ENCODE measurements at regions not wholly inside any gene's neighbourhood (a gene's known extent, or its start where the extent isn't known, plus 50 kb on each side); places are given as distances from the start of the nearest gene placed in this dataset.

DNA sequence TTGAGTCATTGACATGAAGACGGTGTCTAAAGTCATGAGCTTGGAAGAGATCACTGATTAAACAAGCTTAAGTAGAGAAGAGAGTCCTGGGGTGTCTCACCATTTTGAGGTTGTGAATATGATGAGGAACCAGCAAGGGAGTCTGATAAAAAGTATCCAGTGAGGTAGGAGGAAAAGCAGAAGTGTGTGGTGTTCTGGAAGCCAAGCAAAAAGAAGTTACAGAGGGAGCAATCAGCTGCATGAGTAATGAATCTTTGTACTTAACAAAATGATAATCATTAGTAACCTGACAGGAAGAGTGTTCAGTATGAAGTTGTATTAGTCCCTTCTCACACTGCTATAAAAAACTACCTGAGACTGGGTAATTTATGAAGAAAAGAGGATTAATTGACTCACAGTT, 131.3 kb downstream of the C11orf87 start:
- H3K4me1 Mint-ChIP-seq, result no peaks in the 10 kb centered on the region
- intact Hi-C loops (cut with micrococcal nuclease), result no loop called here
- DNase-seq, result no peak
- ChIA-PET CTCF (no interaction called here), POLR2A (no interaction called here)
- no peak overlapping the region for H3K27ac Mint-ChIP-seq
- H3K4me3 Mint-ChIP-seq, result no peak overlapping the region
- H3K36me3 Mint-ChIP-seq (ENCODE audit: low read depth), result no peaks in the 10 kb centered on the region
- H3K9me3 Mint-ChIP-seq, result peaks cover 7% of the 10 kb centered on the region
- TF ChIP-seq CTCF (IDR thresholded peaks at IDR 0.05), result no peak
- H3K27me3 Mint-ChIP-seq, result no peaks in the 10 kb centered on the region
- no peak for ATAC-seq (ENCODE audit: low read depth)

DNA sequence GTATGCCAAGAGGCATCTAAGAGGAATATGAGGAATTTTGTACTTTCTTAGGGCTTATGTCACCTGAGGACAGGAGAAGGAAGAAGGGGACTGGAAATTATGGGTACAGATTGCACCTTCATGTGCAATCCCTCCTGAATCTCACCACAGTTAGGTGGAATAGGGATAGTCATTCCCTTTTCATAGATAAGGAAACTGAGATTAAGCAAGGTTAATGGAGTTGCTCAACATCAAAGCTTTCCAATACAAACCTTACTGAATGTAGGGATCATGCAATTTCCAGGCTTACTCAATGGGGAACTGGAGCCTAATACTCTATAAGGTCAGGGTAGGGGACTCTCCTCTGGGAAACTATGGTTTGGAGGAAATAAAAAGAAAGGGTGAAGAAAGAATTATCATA, 133.0 kb downstream of the C11orf87 start:
- peaks cover 12% of the 10 kb centered on the region for H3K9me3 Mint-ChIP-seq
- no peak for TF ChIP-seq CTCF (IDR thresholded peaks at IDR 0.05)
- no peaks in the 10 kb centered on the region for H3K36me3 Mint-ChIP-seq (ENCODE audit: low read depth)
- POLR2A ChIA-PET, result no interaction called here
- intact Hi-C loops (cut with micrococcal nuclease), result no loop called here
- H3K27me3 Mint-ChIP-seq, result no peaks in the 10 kb centered on the region
- no peak overlapping the region for H3K4me3 Mint-ChIP-seq
- no peak for DNase-seq
- H3K27ac Mint-ChIP-seq, result no peak overlapping the region
- ATAC-seq (ENCODE audit: low read depth), result no peak
- CTCF ChIA-PET, result no interaction called here
- no peaks in the 10 kb centered on the region for H3K4me1 Mint-ChIP-seq

DNA sequence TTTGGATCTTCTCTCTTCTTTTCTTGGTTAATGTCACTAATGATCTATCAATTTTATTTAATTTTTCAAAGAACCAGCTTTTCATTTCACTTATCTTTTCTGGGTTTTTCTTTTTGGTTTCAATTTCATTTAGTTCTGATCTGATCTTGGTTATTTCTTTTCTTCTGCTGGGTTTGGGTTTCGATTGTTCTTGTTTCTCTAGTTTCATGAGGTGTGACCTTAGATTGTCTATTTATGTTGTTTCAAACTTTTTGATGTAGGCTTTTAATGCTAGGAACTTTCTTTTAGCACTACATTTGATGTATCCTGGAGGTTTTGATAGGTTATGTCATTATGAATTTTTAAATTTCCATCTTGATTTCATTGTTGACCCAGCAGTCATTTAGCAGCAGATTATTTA, 142.3 kb downstream of the C11orf87 start:
- intact Hi-C loops (cut with micrococcal nuclease), result no loop called here
- Mint-ChIP-seq H3K36me3 (ENCODE audit: low read depth) (no peaks in the 10 kb centered on the region), H3K4me3 (no peak overlapping the region), H3K27me3 (peaks cover 2% of the 10 kb centered on the region), H3K9me3 (peaks cover 4% of the 10 kb centered on the region), H3K27ac (no peak overlapping the region), H3K4me1 (no peaks in the 10 kb centered on the region)
- ChIA-PET POLR2A (no interaction called here), CTCF (no interaction called here)
- no peak for TF ChIP-seq CTCF (IDR thresholded peaks at IDR 0.05)
- DNase-seq, result no peak
- no peak for ATAC-seq (ENCODE audit: low read depth)

DNA sequence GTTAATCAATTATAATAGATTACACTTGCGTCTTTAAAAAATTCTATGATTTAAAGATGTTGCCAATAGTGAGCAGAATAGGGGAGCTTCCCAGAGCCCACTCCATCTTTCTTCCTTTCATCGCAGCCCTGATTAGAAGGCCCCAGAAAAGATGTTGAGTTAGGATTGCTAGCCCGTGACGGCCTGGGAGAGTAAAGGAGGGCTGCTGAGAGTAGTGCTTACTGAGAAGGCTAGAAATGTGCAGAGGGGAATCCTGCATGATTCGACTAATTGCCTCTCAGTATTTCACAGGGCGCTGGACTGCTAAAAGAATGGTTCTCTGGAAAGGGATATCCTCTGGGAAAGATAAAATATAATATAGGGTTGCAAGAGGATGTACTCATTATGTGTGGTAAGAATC, 160.5 kb downstream of the C11orf87 start:
- intact Hi-C loops (cut with micrococcal nuclease), result no loop called here
- TF ChIP-seq CTCF (IDR thresholded peaks at IDR 0.05), result no peak
- ATAC-seq (ENCODE audit: low read depth) (no peak), DNase-seq (no peak)
- Mint-ChIP-seq H3K4me3 (no peak overlapping the region), H3K4me1 (no peaks in the 10 kb centered on the region), H3K27me3 (no peaks in the 10 kb centered on the region), H3K36me3 (ENCODE audit: low read depth) (no peaks in the 10 kb centered on the region), H3K9me3 (peaks cover 2% of the 10 kb centered on the region), H3K27ac (no peak overlapping the region)
- POLR2A ChIA-PET, result no interaction called here
- CTCF ChIA-PET, result no interaction called here

DNA sequence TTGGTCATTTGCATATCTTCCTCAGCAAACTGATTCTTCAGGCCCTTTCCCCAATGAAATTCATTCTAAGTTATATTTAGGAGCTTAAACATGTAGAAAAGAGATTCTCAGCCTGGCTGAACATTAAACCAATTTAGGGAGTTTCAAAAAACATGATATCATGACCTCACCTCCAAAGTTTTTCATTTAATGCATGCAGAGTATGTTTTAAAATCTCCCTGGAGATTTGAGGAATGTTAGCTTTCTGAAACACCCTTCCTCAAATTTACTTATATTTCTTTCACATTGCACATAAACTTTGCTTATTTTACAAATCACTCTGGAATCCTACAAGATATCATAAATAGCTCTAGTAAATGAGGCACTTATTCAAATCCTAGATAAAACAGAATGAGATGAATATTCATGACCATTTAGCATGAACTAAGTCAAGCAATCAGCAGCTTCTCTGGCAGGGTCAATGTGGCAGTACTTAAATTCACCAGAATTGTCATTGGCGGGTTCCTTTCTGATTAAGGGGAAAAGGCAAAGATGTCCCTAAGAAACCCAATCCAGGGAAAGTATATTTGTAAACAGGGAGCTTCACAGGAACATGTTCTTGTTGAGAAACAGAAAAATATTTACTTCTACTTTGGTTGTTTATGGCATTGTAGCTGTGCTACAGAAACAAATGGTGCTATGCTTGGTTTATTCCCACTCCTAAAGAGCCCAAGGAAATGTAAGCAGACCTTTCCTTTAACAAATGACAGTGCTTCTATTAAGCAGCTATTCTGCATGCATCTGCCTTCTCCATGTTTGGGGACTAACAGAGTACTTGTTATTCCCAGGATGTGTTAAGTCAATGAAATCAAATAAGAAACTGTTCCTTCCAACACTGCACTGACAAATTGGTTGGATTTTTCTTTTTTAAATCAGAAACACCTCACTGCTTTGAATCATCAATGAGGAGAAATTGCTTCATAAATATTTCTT, 162.3 kb downstream of the C11orf87 start:
- Mint-ChIP-seq H3K27me3 (no peaks in the 10 kb centered on the region), H3K27ac (no peak overlapping the region), H3K4me1 (no peaks in the 10 kb centered on the region), H3K36me3 (ENCODE audit: low read depth) (no peaks in the 10 kb centered on the region), H3K9me3 (no peaks in the 10 kb centered on the region), H3K4me3 (no peak overlapping the region)
- no peak for ATAC-seq (ENCODE audit: low read depth)
- intact Hi-C loops (cut with micrococcal nuclease), result no loop called here
- DNase-seq, result no peak
- ChIA-PET POLR2A (no interaction called here), CTCF (no interaction called here)
- no peak for TF ChIP-seq CTCF (IDR thresholded peaks at IDR 0.05)
